ENCODE measurements at regions not wholly inside any gene's neighbourhood (a gene's known extent, or its start where the extent isn't known, plus 50 kb on each side); places are given as distances from the start of the nearest gene placed in this dataset.

- peak; percentile 20 for DNase-seq (ENCODE audit: low read depth)
Observed at GRCh38 chr4:36394352-36394903, 113.0 kb downstream of the DTHD1 start.

GRCh38 chr4:36399762-36400353 is 118.4 kb downstream of the DTHD1 start:
- DNase-seq (ENCODE audit: low read depth): no peak

GRCh38 chr4:36402008-36402758 is 120.8 kb downstream of the DTHD1 start:
- no peak for DNase-seq (ENCODE audit: low read depth)

- DNase-seq (ENCODE audit: low read depth): no peak
Observed at GRCh38 chr4:36411338-36411737, 129.9 kb downstream of the DTHD1 start.

GRCh38 chr4:36414248-36414647 is 132.8 kb downstream of the DTHD1 start:
- no peak for DNase-seq (ENCODE audit: low read depth)

- no peak for DNase-seq (ENCODE audit: low read depth)
Observed at GRCh38 chr4:36417146-36417545, 135.7 kb downstream of the DTHD1 start.

- DNase-seq (ENCODE audit: low read depth): no peak
Observed at GRCh38 chr4:36420111-36420679, 138.8 kb downstream of the DTHD1 start.

GRCh38 chr4:36422607-36423006 is 141.2 kb downstream of the DTHD1 start:
- DNase-seq (ENCODE audit: low read depth): no peak

GRCh38 chr4:36426741-36427140 is 145.3 kb downstream of the DTHD1 start:
- DNase-seq (ENCODE audit: low read depth): no peak

- no peak for DNase-seq (ENCODE audit: low read depth)
Observed at GRCh38 chr4:36427696-36428095, 146.3 kb downstream of the DTHD1 start.

GRCh38 chr4:36432586-36432985 is 151.2 kb downstream of the DTHD1 start:
- DNase-seq (ENCODE audit: low read depth): no peak

GRCh38 chr4:36439556-36439955 is 158.1 kb downstream of the DTHD1 start:
- no peak for DNase-seq (ENCODE audit: low read depth)

GRCh38 chr4:36445480-36445879 is 164.1 kb downstream of the DTHD1 start:
- DNase-seq (ENCODE audit: low read depth): no peak

GRCh38 chr4:36446275-36446674 is 164.9 kb downstream of the DTHD1 start:
- no peak for DNase-seq (ENCODE audit: low read depth)

- no peak for DNase-seq (ENCODE audit: low read depth)
Observed at GRCh38 chr4:36461344-36461743, 179.9 kb downstream of the DTHD1 start.

GRCh38 chr4:36467670-36468069 is 186.3 kb downstream of the DTHD1 start:
- DNase-seq (ENCODE audit: low read depth): no peak

GRCh38 chr4:36471903-36472302 is 190.5 kb downstream of the DTHD1 start:
- no peak for DNase-seq (ENCODE audit: low read depth)

- no peak for DNase-seq (ENCODE audit: low read depth)
Observed at GRCh38 chr4:36476135-36476534, 194.7 kb downstream of the DTHD1 start.

- DNase-seq (ENCODE audit: low read depth): no peak
Observed at GRCh38 chr4:36477861-36478260, 196.4 kb downstream of the DTHD1 start.

- no peak for DNase-seq (ENCODE audit: low read depth)
Observed at GRCh38 chr4:36485885-36486284, 204.5 kb downstream of the DTHD1 start.

- no peak for DNase-seq (ENCODE audit: low read depth)
Observed at GRCh38 chr4:36489798-36490197, 208.4 kb downstream of the DTHD1 start.

- no peak for DNase-seq (ENCODE audit: low read depth)
Observed at GRCh38 chr4:36492041-36492440, 210.6 kb downstream of the DTHD1 start.

GRCh38 chr4:36492590-36492989 is 211.2 kb downstream of the DTHD1 start:
- DNase-seq (ENCODE audit: low read depth): no peak
